ENCODE measurements at regions not wholly inside any gene's neighbourhood (a gene's known extent, or its start where the extent isn't known, plus 50 kb on each side); places are given as distances from the start of the nearest gene placed in this dataset.

DNA sequence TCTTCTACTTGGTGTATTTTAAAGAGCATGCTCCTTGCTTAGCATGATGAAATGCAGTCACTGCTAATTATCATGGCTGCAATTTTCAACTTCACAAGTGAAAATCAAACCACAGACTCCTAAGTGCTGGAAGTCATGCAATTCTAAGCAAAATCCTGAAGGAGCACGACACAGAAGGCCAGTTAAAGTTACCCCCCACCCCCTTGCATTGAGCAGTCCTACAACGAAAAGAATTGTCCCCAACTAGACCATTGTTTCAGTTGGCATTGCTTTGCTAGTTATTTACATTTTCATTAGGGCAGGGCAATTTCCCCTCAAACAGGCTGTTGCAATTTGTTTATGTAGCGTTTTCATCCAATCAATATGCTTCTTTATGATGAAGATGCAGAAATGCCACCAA is 321.2 kb downstream of the PCDH7 start:
- H3K4me3 Mint-ChIP-seq, result no peak overlapping the region
- DNase-seq, result no peak
- H3K27me3 Mint-ChIP-seq (ENCODE audit: low read depth), result no peaks in the 10 kb centered on the region
- H3K9me3 Mint-ChIP-seq, result peaks cover 5% of the 10 kb centered on the region
- no peaks in the 10 kb centered on the region for H3K4me1 Mint-ChIP-seq (ENCODE audit: low read depth)
- no peaks in the 10 kb centered on the region for H3K36me3 Mint-ChIP-seq (ENCODE audit: low read depth)
- CTCF ChIA-PET, result no interaction called here
- intact Hi-C loops (cut with micrococcal nuclease), result no loop called here
- H3K27ac Mint-ChIP-seq, result no peak overlapping the region

GRCh38 chr4:31041853-31042252 is 321.7 kb downstream of the PCDH7 start:
- H3K4me1 Mint-ChIP-seq (ENCODE audit: low read depth), result no peaks in the 10 kb centered on the region
- no peak for DNase-seq
- intact Hi-C loops (cut with micrococcal nuclease), result no loop called here
- H3K36me3 Mint-ChIP-seq (ENCODE audit: low read depth), result no peaks in the 10 kb centered on the region
- no peak overlapping the region for H3K4me3 Mint-ChIP-seq
- H3K27ac Mint-ChIP-seq, result no peak overlapping the region
- CTCF ChIA-PET, result no interaction called here
- H3K9me3 Mint-ChIP-seq, result peaks cover 5% of the 10 kb centered on the region
- H3K27me3 Mint-ChIP-seq (ENCODE audit: low read depth), result no peaks in the 10 kb centered on the region

DNA sequence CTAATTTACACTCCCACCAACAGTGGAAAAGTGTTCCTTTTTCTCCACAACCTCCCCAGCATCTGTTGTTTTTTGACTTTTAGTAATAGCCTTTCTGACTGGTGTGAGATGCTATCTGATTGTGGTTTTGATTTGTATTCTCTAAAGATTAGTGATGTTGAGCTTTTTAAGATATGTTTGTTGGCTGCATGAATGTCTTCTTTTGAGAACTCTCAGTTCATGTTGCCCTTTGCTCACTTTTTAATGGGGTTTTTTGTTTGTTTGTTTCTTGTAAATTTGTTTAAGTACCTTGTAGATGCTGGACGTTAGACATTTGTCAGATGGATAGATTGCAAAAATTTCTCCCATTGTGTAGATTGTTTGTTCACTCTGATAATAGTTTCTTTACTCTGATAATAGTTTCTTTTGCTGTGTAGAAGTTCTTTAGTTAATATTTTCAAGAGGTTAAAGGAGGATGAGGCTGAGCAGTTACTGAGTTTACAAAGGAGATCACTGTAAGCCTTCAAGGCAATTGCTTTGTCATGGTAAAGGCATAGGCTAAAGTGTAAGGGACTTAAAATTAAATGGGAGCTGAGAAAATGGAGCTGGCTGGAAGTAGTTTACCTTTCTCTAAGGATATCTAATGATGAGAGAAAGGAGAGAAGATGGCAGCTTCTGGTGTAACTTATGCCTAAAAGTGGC is 323.4 kb downstream of the PCDH7 start:
- Mint-ChIP-seq H3K27me3 (ENCODE audit: low read depth) (no peaks in the 10 kb centered on the region), H3K4me3 (no peak overlapping the region), H3K9me3 (peaks cover 5% of the 10 kb centered on the region), H3K36me3 (ENCODE audit: low read depth) (no peaks in the 10 kb centered on the region), H3K27ac (no peak overlapping the region), H3K4me1 (ENCODE audit: low read depth) (no peaks in the 10 kb centered on the region)
- CTCF ChIA-PET, result no interaction called here
- intact Hi-C loops (cut with micrococcal nuclease), result no loop called here
- no peak for DNase-seq

- intact Hi-C loops (cut with micrococcal nuclease), result no loop called here
- H3K9me3 Mint-ChIP-seq, result peaks cover under 1% of the 10 kb centered on the region
- H3K4me3 Mint-ChIP-seq, result no peak overlapping the region
- no peak for DNase-seq
- no peak overlapping the region for H3K27ac Mint-ChIP-seq
- H3K4me1 Mint-ChIP-seq (ENCODE audit: low read depth), result no peaks in the 10 kb centered on the region
- no peaks in the 10 kb centered on the region for H3K36me3 Mint-ChIP-seq (ENCODE audit: low read depth)
- no peaks in the 10 kb centered on the region for H3K27me3 Mint-ChIP-seq (ENCODE audit: low read depth)
- CTCF ChIA-PET, result no interaction called here
Observed at GRCh38 chr4:31045151-31045550, 325.0 kb downstream of the PCDH7 start.

GRCh38 chr4:31045724-31046318 is 325.7 kb downstream of the PCDH7 start:
- H3K9me3 Mint-ChIP-seq, result no peaks in the 10 kb centered on the region
- H3K27ac Mint-ChIP-seq, result no peak overlapping the region
- CTCF ChIA-PET, result no interaction called here
- peak; percentile 4 for DNase-seq
- no peaks in the 10 kb centered on the region for H3K27me3 Mint-ChIP-seq (ENCODE audit: low read depth)
- H3K36me3 Mint-ChIP-seq (ENCODE audit: low read depth), result no peaks in the 10 kb centered on the region
- no peaks in the 10 kb centered on the region for H3K4me1 Mint-ChIP-seq (ENCODE audit: low read depth)
- intact Hi-C loops (cut with micrococcal nuclease), result no loop called here
- no peak overlapping the region for H3K4me3 Mint-ChIP-seq

DNA sequence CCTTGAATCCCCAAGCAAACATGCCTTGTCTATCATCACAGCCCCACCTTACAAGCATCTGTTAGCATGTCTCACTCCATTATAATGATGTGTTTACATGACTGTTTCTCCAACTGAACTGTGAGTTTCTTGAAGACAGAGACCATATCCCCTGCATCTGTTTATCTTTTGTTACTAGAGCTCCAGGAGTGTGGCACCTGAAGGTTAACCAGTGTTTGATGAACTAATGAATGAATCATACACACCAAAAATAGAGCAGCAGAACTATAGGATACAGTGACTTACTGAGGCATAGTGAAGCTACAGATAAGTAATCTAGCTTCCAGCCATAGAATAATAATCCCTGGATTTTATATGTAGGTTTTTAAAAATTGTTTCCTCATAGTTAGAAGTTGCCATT is 331.0 kb downstream of the PCDH7 start:
- H3K27me3 Mint-ChIP-seq (ENCODE audit: low read depth), result no peaks in the 10 kb centered on the region
- no peak for DNase-seq
- H3K27ac Mint-ChIP-seq, result no peak overlapping the region
- H3K36me3 Mint-ChIP-seq (ENCODE audit: low read depth), result no peaks in the 10 kb centered on the region
- intact Hi-C loops (cut with micrococcal nuclease), result no loop called here
- H3K4me3 Mint-ChIP-seq, result no peak overlapping the region
- no peaks in the 10 kb centered on the region for H3K4me1 Mint-ChIP-seq (ENCODE audit: low read depth)
- CTCF ChIA-PET, result no interaction called here
- peaks cover 2% of the 10 kb centered on the region for H3K9me3 Mint-ChIP-seq

DNA sequence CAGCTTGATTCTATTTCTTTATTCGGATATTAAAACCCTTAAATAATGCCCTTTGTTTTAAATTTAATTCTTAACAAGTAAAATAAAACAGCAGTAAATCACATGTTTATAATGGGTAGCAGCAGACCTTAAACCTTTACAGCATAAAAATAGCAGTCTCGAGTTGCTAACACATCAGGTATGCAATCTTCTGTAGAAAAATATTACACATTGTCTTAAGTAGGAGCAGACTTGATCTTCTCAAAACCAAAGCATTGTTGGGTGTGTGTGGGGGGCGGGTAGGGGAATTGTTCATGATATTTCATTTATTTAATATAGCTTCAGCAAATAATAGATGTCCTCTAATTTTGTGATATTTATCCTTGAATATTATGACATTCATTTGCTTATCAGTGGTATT is 331.4 kb downstream of the PCDH7 start:
- no peak overlapping the region for H3K4me3 Mint-ChIP-seq
- H3K27me3 Mint-ChIP-seq (ENCODE audit: low read depth), result no peaks in the 10 kb centered on the region
- intact Hi-C loops (cut with micrococcal nuclease), result no loop called here
- no peak for DNase-seq
- H3K36me3 Mint-ChIP-seq (ENCODE audit: low read depth), result no peaks in the 10 kb centered on the region
- H3K9me3 Mint-ChIP-seq, result peaks cover 2% of the 10 kb centered on the region
- CTCF ChIA-PET, result no interaction called here
- no peak overlapping the region for H3K27ac Mint-ChIP-seq
- H3K4me1 Mint-ChIP-seq (ENCODE audit: low read depth), result no peaks in the 10 kb centered on the region

- CTCF ChIA-PET, result no interaction called here
- Mint-ChIP-seq H3K4me1 (ENCODE audit: low read depth) (no peaks in the 10 kb centered on the region), H3K36me3 (ENCODE audit: low read depth) (no peaks in the 10 kb centered on the region), H3K9me3 (peaks cover 5% of the 10 kb centered on the region), H3K27me3 (ENCODE audit: low read depth) (no peaks in the 10 kb centered on the region), H3K4me3 (no peak overlapping the region), H3K27ac (no peak overlapping the region)
- intact Hi-C loops (cut with micrococcal nuclease), result no loop called here
- no peak for DNase-seq
Observed at GRCh38 chr4:31052519-31052918, 332.4 kb downstream of the PCDH7 start.

DNA sequence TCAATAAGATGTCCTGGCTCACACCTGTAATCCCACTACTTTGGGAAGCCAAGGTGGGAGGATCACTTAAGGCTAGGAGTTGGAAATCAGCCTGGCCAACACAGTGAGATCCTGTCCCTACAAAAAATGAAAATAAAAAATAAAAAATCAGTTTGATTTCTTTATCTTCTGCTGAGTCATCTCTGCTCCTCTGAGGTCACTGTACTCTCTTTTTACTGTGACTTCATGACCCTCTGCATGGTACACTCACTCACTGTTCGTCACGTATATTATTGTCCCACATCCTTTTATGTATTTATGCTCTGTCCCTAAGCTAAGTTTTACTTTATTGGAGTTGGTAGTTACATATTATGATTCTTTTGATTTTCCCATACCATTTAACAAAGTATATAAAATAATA is 333.3 kb downstream of the PCDH7 start:
- Mint-ChIP-seq H3K9me3 (peaks cover 5% of the 10 kb centered on the region), H3K36me3 (ENCODE audit: low read depth) (no peaks in the 10 kb centered on the region), H3K27me3 (ENCODE audit: low read depth) (no peaks in the 10 kb centered on the region), H3K4me1 (ENCODE audit: low read depth) (no peaks in the 10 kb centered on the region), H3K27ac (no peak overlapping the region), H3K4me3 (no peak overlapping the region)
- no peak for DNase-seq
- intact Hi-C loops (cut with micrococcal nuclease), result no loop called here
- CTCF ChIA-PET, result no interaction called here

GRCh38 chr4:31054295-31054694 is 334.1 kb downstream of the PCDH7 start:
- intact Hi-C loops (cut with micrococcal nuclease), result no loop called here
- Mint-ChIP-seq H3K9me3 (peaks cover 5% of the 10 kb centered on the region), H3K27ac (no peak overlapping the region), H3K4me1 (ENCODE audit: low read depth) (no peaks in the 10 kb centered on the region), H3K4me3 (no peak overlapping the region), H3K27me3 (ENCODE audit: low read depth) (no peaks in the 10 kb centered on the region), H3K36me3 (ENCODE audit: low read depth) (no peaks in the 10 kb centered on the region)
- no peak for DNase-seq
- CTCF ChIA-PET, result interaction anchor here (0.6 kb wide), 1 partner anchor 1649 kb away, joined by 3 read pairs; no protein-coding TSS in a partner anchor

DNA sequence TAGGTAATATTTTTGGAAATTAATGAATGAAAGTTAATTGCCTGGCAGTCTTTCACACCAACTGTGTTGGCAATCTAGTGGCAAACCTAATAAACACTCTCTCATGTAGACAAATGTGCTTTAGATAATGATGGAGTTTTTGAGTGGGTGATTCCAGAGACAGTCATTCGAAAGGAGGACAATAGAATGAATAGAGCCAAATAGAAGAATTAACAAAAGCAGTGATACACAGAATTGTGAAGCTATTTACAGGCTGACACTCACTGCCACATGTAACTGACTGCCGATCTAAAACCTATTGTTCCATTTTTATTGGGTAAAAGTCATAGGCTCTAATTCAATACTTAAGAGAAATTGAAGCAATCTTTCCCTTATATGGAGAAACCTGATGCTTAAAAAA is 338.5 kb downstream of the PCDH7 start:
- Mint-ChIP-seq H3K27me3 (ENCODE audit: low read depth) (no peaks in the 10 kb centered on the region), H3K4me1 (ENCODE audit: low read depth) (no peaks in the 10 kb centered on the region), H3K27ac (no peak overlapping the region), H3K9me3 (peaks cover 4% of the 10 kb centered on the region), H3K36me3 (ENCODE audit: low read depth) (no peaks in the 10 kb centered on the region), H3K4me3 (no peak overlapping the region)
- CTCF ChIA-PET, result no interaction called here
- DNase-seq, result no peak
- intact Hi-C loops (cut with micrococcal nuclease), result no loop called here

DNA sequence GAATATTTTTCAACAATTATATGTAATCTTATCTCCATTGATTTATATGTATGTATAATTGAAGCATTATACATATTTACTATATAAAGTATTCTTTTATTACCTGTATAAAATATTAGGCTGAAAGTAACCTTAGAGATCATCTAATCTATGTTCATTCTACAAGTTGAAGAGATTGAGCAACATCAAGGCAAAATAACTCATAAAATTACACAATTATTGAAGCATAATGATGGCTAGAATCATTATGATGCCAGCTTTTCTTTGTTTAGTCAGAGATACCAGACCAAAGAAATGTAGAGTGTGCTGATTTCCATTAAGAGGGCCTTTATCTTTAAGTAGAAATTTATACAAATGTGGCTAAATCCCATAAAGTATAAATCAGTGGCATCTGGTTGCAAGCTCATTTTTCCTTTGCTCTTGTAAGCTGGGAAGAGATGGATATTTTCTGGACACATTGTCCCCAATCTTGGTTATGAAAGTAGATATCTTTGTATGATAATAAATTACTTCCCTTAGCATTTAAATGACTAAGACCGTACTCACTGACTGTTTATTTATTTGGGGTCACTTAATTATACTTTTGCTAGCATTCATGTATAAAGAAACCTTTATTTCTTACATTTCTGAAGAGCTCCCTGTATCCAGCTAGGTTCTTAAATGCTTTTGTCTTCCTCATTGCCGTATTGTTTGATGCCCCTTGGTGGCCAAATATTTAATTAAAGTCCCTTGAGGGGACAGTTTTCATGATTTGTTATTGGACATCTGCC is 339.8 kb downstream of the PCDH7 start:
- H3K27me3 Mint-ChIP-seq (ENCODE audit: low read depth), result no peaks in the 10 kb centered on the region
- H3K36me3 Mint-ChIP-seq (ENCODE audit: low read depth), result no peaks in the 10 kb centered on the region
- no peaks in the 10 kb centered on the region for H3K4me1 Mint-ChIP-seq (ENCODE audit: low read depth)
- DNase-seq, result no peak
- CTCF ChIA-PET, result no interaction called here
- H3K9me3 Mint-ChIP-seq, result peaks cover 4% of the 10 kb centered on the region
- intact Hi-C loops (cut with micrococcal nuclease), result no loop called here
- H3K4me3 Mint-ChIP-seq, result no peak overlapping the region
- H3K27ac Mint-ChIP-seq, result no peak overlapping the region

- H3K36me3 Mint-ChIP-seq (ENCODE audit: low read depth), result no peaks in the 10 kb centered on the region
- CTCF ChIA-PET, result interaction anchor here (0.5 kb wide), 1 partner anchor 798 kb away, joined by 4 read pairs; no protein-coding TSS in a partner anchor
Observed at GRCh38 chr4:31065086-31065485, 344.9 kb downstream of the PCDH7 start.

More at GRCh38 chr4:31065086-31065485, 344.9 kb downstream of the PCDH7 start:
- no peak for DNase-seq
- no peak overlapping the region for H3K27ac Mint-ChIP-seq
- no peaks in the 10 kb centered on the region for H3K4me1 Mint-ChIP-seq (ENCODE audit: low read depth)
- H3K27me3 Mint-ChIP-seq (ENCODE audit: low read depth), result no peaks in the 10 kb centered on the region
- H3K9me3 Mint-ChIP-seq, result no peaks in the 10 kb centered on the region
- intact Hi-C loops (cut with micrococcal nuclease), result no loop called here
- no peak overlapping the region for H3K4me3 Mint-ChIP-seq
